H1 (cell line): ENCODE measurements at regions not wholly inside any gene's neighbourhood (a gene's known extent, or its start where the extent isn't known, plus 50 kb on each side); places are given as distances from the start of the nearest gene placed in this dataset.

Experiments
- CTCF ChIA-PET: fragments of 300-600 bp; sonication (Branson Sonifier 250); formaldehyde crosslinking; loops from one replicate; lab custom pipeline; 2021; ENCODE audit not compliant: partially characterized antibody; lab: Charles Lee
- POLR2A ChIA-PET: fragments of 300-600 bp; sonication (Branson Sonifier 250); formaldehyde crosslinking; loops from one replicate; lab custom pipeline; 2021; ENCODE audit warnings: inconsistent platforms; ENCODE audit not compliant: partially characterized antibody; lab: Charles Lee
- DNase-seq, 2 experiments: peaks; one replicate each; pipeline versions ENCODE4 v3.0.0 to v3.0.0-alpha.2; 2010 to 2022; ENCODE audit warnings: low spot score in 2 of 2, low read depth in 1 of 2, mixed read lengths in 1 of 2
- FAIRE-seq: peaks from 2 replicates; lab custom pipeline; 2011; peaks lifted over from hg19 to GRCh38; lab: Jason Lieb, UNC
- H2AFZ ChIP-seq: 2 replicates; pipeline ENCODE4 v1.8.1; 2012; ENCODE audit warnings: low read length, inconsistent platforms
- H2AK5ac ChIP-seq: 2 replicates; pipeline ENCODE4 v1.6.1; 2013; ENCODE audit warnings: low read depth, low read length
- H2BK120ac ChIP-seq: replicated peaks from 2 replicates; pipeline ENCODE3; 2013; ENCODE audit warnings: low read depth, low read length, inconsistent platforms
- H2BK12ac ChIP-seq: 2 replicates; pipeline ENCODE4 v1.6.1; 2013; ENCODE audit warnings: low read depth, low read length
- H2BK15ac ChIP-seq: 2 replicates; pipeline ENCODE4 v1.6.1; 2013; ENCODE audit warnings: low read length
- H2BK20ac ChIP-seq: 2 replicates; pipeline ENCODE4 v1.6.1; 2013; ENCODE audit warnings: low read length
- H2BK5ac ChIP-seq: 2 replicates; pipeline ENCODE4 v1.6.1; 2013; ENCODE audit warnings: low read depth, low read length
- H3K14ac ChIP-seq: 2 replicates; pipeline ENCODE4 v1.6.1; 2013; ENCODE audit warnings: inconsistent platforms; ENCODE audit not compliant: insufficient read length
- H3K18ac ChIP-seq: 2 replicates; pipeline ENCODE4 v1.6.1; 2013; ENCODE audit warnings: low read length; ENCODE audit errors: extremely low read depth
- H3K23ac ChIP-seq: 2 replicates; pipeline ENCODE4 v1.6.1; 2013; ENCODE audit warnings: inconsistent platforms; ENCODE audit not compliant: insufficient read length
- H3K23me2 ChIP-seq: 2 replicates; pipeline ENCODE4 v1.6.1; 2013; ENCODE audit warnings: low read depth, low read length
- H3K27ac ChIP-seq: 2 replicates; pipeline ENCODE4 v1.6.1; 2011; ENCODE audit warnings: low read depth, low read length, inconsistent platforms
- H3K27me3 ChIP-seq, 4 experiments: replicated peaks in 1 of 4; 1 replicate in 1 of 4; 2 replicates in 3 of 4; pipeline versions ENCODE4 v1.6.1 to v1.8.1; 2011 to 2013; ENCODE audit warnings: low read length in 3 of 4, mild to moderate bottlenecking in 3 of 4, inconsistent platforms in 2 of 4, mixed read lengths in 2 of 4, moderate library complexity in 1 of 4; ENCODE audit not compliant: control insufficient read depth in 3 of 4, insufficient read depth in 3 of 4; ENCODE audit errors: extremely low read depth in 1 of 4
- H3K36me3 ChIP-seq, 4 experiments: 2 replicates each; pipeline versions ENCODE4 v1.6.1 to v1.8.1; 2011 to 2013; ENCODE audit warnings: mild to moderate bottlenecking in 4 of 4, low read length in 3 of 4, moderate library complexity in 2 of 4, control low read depth in 1 of 4, inconsistent platforms in 1 of 4; ENCODE audit not compliant: insufficient read depth in 4 of 4, control insufficient read depth in 2 of 4
- H3K4ac ChIP-seq: replicated peaks from 2 replicates; pipeline ENCODE3; 2013; ENCODE audit warnings: low read length, low read depth, mixed read lengths, inconsistent platforms; ENCODE audit not compliant: insufficient read length
- H3K4me1 ChIP-seq, 4 experiments: replicated peaks in 1 of 4; 1 replicate in 1 of 4; 2 replicates in 3 of 4; pipeline versions ENCODE4 v1.6.1 to v1.8.1; 2011 to 2013; ENCODE audit warnings: low read length in 3 of 4, inconsistent platforms in 2 of 4, mixed read lengths in 1 of 4; ENCODE audit not compliant: insufficient read depth in 4 of 4, control insufficient read depth in 3 of 4
- H3K4me2 ChIP-seq, 2 experiments: 2 replicates each; pipeline versions ENCODE4 v1.6.1 to v1.8.1; 2011 to 2013; ENCODE audit warnings: low read depth in 2 of 2, low read length in 2 of 2, control low read depth in 1 of 2, inconsistent platforms in 1 of 2, mild to moderate bottlenecking in 1 of 2; ENCODE audit not compliant: insufficient read depth in 1 of 2
- H3K4me3 ChIP-seq, 4 experiments: fragments of 200-600, 300-600 bp in 1 of 4; sonication (generic), shearing (Covaris generic), sonication (Bioruptor Twin) in 1 of 4; 2 replicates each; pipeline versions ENCODE4 v1.5.1 to v1.8.1; 2011 to 2016; ENCODE audit warnings: low read length in 4 of 4, low read depth in 3 of 4, control low read depth in 2 of 4, inconsistent platforms in 2 of 4, mild to moderate bottlenecking in 2 of 4, mixed read lengths in 1 of 4, moderate library complexity in 1 of 4; ENCODE audit not compliant: insufficient read depth in 2 of 4; ENCODE audit errors: extremely low read depth in 1 of 4
- H3K56ac ChIP-seq: replicated peaks from 2 replicates; pipeline ENCODE3; 2013; ENCODE audit warnings: low read depth, mild to moderate bottlenecking, mixed read lengths, low read length, inconsistent platforms; ENCODE audit not compliant: insufficient read length
- H3K79me1 ChIP-seq: 2 replicates; pipeline ENCODE4 v1.6.1; 2013; ENCODE audit warnings: low read depth, low read length, control low read depth
- H3K79me2 ChIP-seq, 2 experiments: 2 replicates each; pipeline versions ENCODE4 v1.6.1 to v1.8.1; 2012 to 2013; ENCODE audit warnings: low read length in 2 of 2, mild to moderate bottlenecking in 2 of 2, inconsistent platforms in 1 of 2; ENCODE audit not compliant: insufficient read depth in 2 of 2, control insufficient read depth in 1 of 2
- H3K9ac ChIP-seq, 4 experiments: replicated peaks in 1 of 4; 1 replicate in 1 of 4; 2 replicates in 3 of 4; pipeline versions ENCODE4 v1.6.1 to v1.8.1; 2011 to 2013; ENCODE audit warnings: low read depth in 3 of 4, low read length in 3 of 4, control low read depth in 2 of 4, mild to moderate bottlenecking in 2 of 4, moderate library complexity in 2 of 4, inconsistent platforms in 1 of 4; ENCODE audit errors: extremely low read depth in 1 of 4
- H3K9me3 ChIP-seq, 2 experiments: 2 replicates each; pipeline versions ENCODE4 v1.6.1 to v1.8.1; 2012 to 2013; ENCODE audit warnings: mild to moderate bottlenecking in 2 of 2, moderate library complexity in 2 of 2, control low read depth in 1 of 2, inconsistent platforms in 1 of 2, low read depth in 1 of 2, low read length in 1 of 2, mixed read lengths in 1 of 2; ENCODE audit not compliant: insufficient read depth in 2 of 2
- H4K20me1 ChIP-seq, 2 experiments: replicated peaks in 1 of 2; 2 replicates each; pipeline versions ENCODE3 to v1.8.1; 2011 to 2013; ENCODE audit warnings: inconsistent platforms in 2 of 2, low read length in 2 of 2, mild to moderate bottlenecking in 1 of 2; ENCODE audit not compliant: insufficient read depth in 2 of 2, control insufficient read depth in 1 of 2
- H4K5ac ChIP-seq: 2 replicates; pipeline ENCODE4 v1.6.1; 2013; ENCODE audit warnings: low read length, low read depth, mixed read lengths, inconsistent platforms; ENCODE audit not compliant: insufficient read length
- H4K8ac ChIP-seq: 2 replicates; pipeline ENCODE4 v1.8.0; 2013; ENCODE audit warnings: mild to moderate bottlenecking, moderate library complexity, low read length, inconsistent platforms; ENCODE audit not compliant: insufficient read depth; ENCODE audit errors: extremely low read depth
- H4K91ac ChIP-seq: replicated peaks from 2 replicates; pipeline ENCODE3; 2013; ENCODE audit warnings: low read length, mixed read lengths, inconsistent platforms; ENCODE audit not compliant: insufficient read length
- CBX8 ChIP-seq: fragments of 300-800, 300-1000 bp; sonication (generic); IDR thresholded peaks from 2 replicates; pipeline ENCODE4 v1.7.1; 2016; ENCODE audit warnings: low read depth, low read length, borderline replicate concordance
- HDAC6 ChIP-seq: IDR thresholded peaks from one replicate; pipeline ENCODE4 v1.7.1; 2012; ENCODE audit warnings: low read depth, mild to moderate bottlenecking, inconsistent platforms, low read length, moderate library complexity
- RNF2 ChIP-seq: fragments of 200-900, 300-1000 bp; sonication (generic); IDR thresholded peaks from 2 replicates; pipeline ENCODE4 v1.7.1; 2016; ENCODE audit warnings: borderline replicate concordance, low read depth, mild to moderate bottlenecking, antibody characterized with exemption, low read length; ENCODE audit not compliant: poor library complexity, severe bottlenecking; ENCODE audit errors: missing control alignments
- TCF12 ChIP-seq: IDR thresholded peaks from 2 replicates; pipeline ENCODE4 v1.6.1; 2011; ENCODE audit warnings: low read depth, mild to moderate bottlenecking, low read length
- WGBS, 2 experiments: shearing (Covaris generic) in 1 of 2; methylation state at CpG; one replicate each; pipeline versions ENCODE4 v1.1.6 to v1.1.7; 2013 to 2015; ENCODE audit warnings: low lambda C conversion rate in 2 of 2, mixed read lengths in 2 of 2, inconsistent platforms in 1 of 2, low coverage in 1 of 2, missing lambda C conversion rate in 1 of 2; ENCODE audit not compliant: insufficient replicate concordance in 2 of 2, insufficient coverage in 1 of 2, insufficient read length in 1 of 2; ENCODE audit errors: extremely low coverage in 1 of 2, missing lambda C conversion rate in 1 of 2; 5-methylcytosine and 5-hydroxymethylcytosine counted together

GRCh38 chr2:213205944-213206343 is 54.5 kb upstream of the IKZF2 start:
- Histone ChIP-seq H3K4me1 (peaks cover 0 to 4% (median 0%) of the 10 kb centered on the region in 4 experiments; a peak in 1 of 7 replicates), H2BK15ac (no peak overlapping the region), H4K20me1 (no peaks in the 10 kb centered on the region), H3K56ac (no peak overlapping the region), H2BK5ac (no peak overlapping the region), H2BK12ac (no peak overlapping the region), H3K27ac (no peak overlapping the region), H3K14ac (no peak overlapping the region), H2AK5ac (no peak overlapping the region), H2BK120ac (no peak overlapping the region), H2AFZ (no peak overlapping the region), H3K23me2 (no peaks in the 10 kb centered on the region), H3K79me2 (no peaks in the 10 kb centered on the region), H4K91ac (no peak overlapping the region), H3K9ac (no peak overlapping the region), H3K9me3 (no peaks in the 10 kb centered on the region), H3K4ac (no peak overlapping the region), H3K4me2 (no peak overlapping the region), H3K23ac (no peak overlapping the region), H4K8ac (no peak overlapping the region), H3K79me1 (no peaks in the 10 kb centered on the region), H3K36me3 (no peaks in the 10 kb centered on the region), H2BK20ac (no peak overlapping the region), H3K27me3 (peaks cover 0 to 1% (median 0%) of the 10 kb centered on the region in 4 experiments; a peak in 1 of 7 replicates), H4K5ac (no peak overlapping the region), H3K4me3 (no peak overlapping the region), H3K18ac (no peak overlapping the region)
- WGBS, 2 experiments = 88% methylated on average over 1 of the region's 1 CpG; no CpG with 5 or more reads in 1 of the 2 experiments
- POLR2A ChIA-PET = no interaction called here
- FAIRE-seq = no peak
- DNase-seq = no peak
- TF ChIP-seq TCF12 (no peak), HDAC6 (no peak), CBX8 (no peak), RNF2 (no peak)
- CTCF ChIA-PET = interaction anchor here (0.6 to 1.2 kb wide), 4 partner anchors 14 to 314 kb away, joined by 3 to 5 read pairs (median 3); no protein-coding TSS in a partner anchor
